ENCODE measurements at regions not wholly inside any gene's neighbourhood (a gene's known extent, or its start where the extent isn't known, plus 50 kb on each side); places are given as distances from the start of the nearest gene placed in this dataset.

- CTCF ChIA-PET = no interaction called here
These were observed 169.3 kb downstream of the ANKRD30B start for GRCh38 chr18:14917311-14917710.

GRCh38 chr18:14919666-14920065, 171.7 kb downstream of the ANKRD30B start:
- H3K4me3 Mint-ChIP-seq (ENCODE audit: low read depth, unreplicated experiment) = no peak overlapping the region
- H3K27ac Mint-ChIP-seq (ENCODE audit: unreplicated experiment) = no peak overlapping the region
- H3K4me1 Mint-ChIP-seq (ENCODE audit: low read depth, unreplicated experiment) = peaks cover 24% of the 10 kb centered on the region
- no peaks in the 10 kb centered on the region for H3K27me3 Mint-ChIP-seq (ENCODE audit: unreplicated experiment)
- CTCF ChIA-PET = interaction anchor here (0.7 kb wide), 1 partner anchor 27 kb away, joined by 3 read pairs; no protein-coding TSS in a partner anchor
- TF ChIP-seq CTCF (IDR thresholded peaks at IDR 0.05; ENCODE audit: unreplicated experiment) = no peak
- BruUV-seq (replicated peaks) = no TSS peak
- no peak for DNase-seq
- H3K36me3 Mint-ChIP-seq (ENCODE audit: insufficient read depth, unreplicated experiment) = no peaks in the 10 kb centered on the region
- peaks cover 15% of the 10 kb centered on the region for H3K9me3 Mint-ChIP-seq (ENCODE audit: low read depth, unreplicated experiment)
- intact Hi-C loops (cut with micrococcal nuclease; ENCODE audit: unreplicated experiment) = no loop called here

More at GRCh38 chr18:14917311-14917710, 169.3 kb downstream of the ANKRD30B start:
- Mint-ChIP-seq H3K4me3 (ENCODE audit: low read depth, unreplicated experiment) (no peak overlapping the region), H3K27me3 (ENCODE audit: unreplicated experiment) (no peaks in the 10 kb centered on the region), H3K27ac (ENCODE audit: unreplicated experiment) (no peak overlapping the region), H3K9me3 (ENCODE audit: low read depth, unreplicated experiment) (peaks cover 15% of the 10 kb centered on the region), H3K4me1 (ENCODE audit: low read depth, unreplicated experiment) (peaks cover 32% of the 10 kb centered on the region), H3K36me3 (ENCODE audit: insufficient read depth, unreplicated experiment) (no peaks in the 10 kb centered on the region)
- intact Hi-C loops (cut with micrococcal nuclease; ENCODE audit: unreplicated experiment) = no loop called here
- DNase-seq = no peak
- TF ChIP-seq CTCF (IDR thresholded peaks at IDR 0.05; ENCODE audit: unreplicated experiment) = no peak
- BruUV-seq (replicated peaks) = no TSS peak

GRCh38 chr18:14921031-14921430, 173.1 kb downstream of the ANKRD30B start:
- Mint-ChIP-seq H3K9me3 (ENCODE audit: low read depth, unreplicated experiment) (peaks cover 13% of the 10 kb centered on the region), H3K36me3 (ENCODE audit: insufficient read depth, unreplicated experiment) (no peaks in the 10 kb centered on the region), H3K4me1 (ENCODE audit: low read depth, unreplicated experiment) (peaks cover 26% of the 10 kb centered on the region), H3K27ac (ENCODE audit: unreplicated experiment) (no peak overlapping the region), H3K4me3 (ENCODE audit: low read depth, unreplicated experiment) (no peak overlapping the region), H3K27me3 (ENCODE audit: unreplicated experiment) (no peaks in the 10 kb centered on the region)
- CTCF ChIA-PET = no interaction called here
- intact Hi-C loops (cut with micrococcal nuclease; ENCODE audit: unreplicated experiment) = no loop called here
- no peak for DNase-seq
- BruUV-seq (replicated peaks) = no TSS peak
- no peak for TF ChIP-seq CTCF (IDR thresholded peaks at IDR 0.05; ENCODE audit: unreplicated experiment)

GRCh38 chr18:14921547-14921946, 173.6 kb downstream of the ANKRD30B start:
- no peaks in the 10 kb centered on the region for H3K27me3 Mint-ChIP-seq (ENCODE audit: unreplicated experiment)
- peaks cover 26% of the 10 kb centered on the region for H3K4me1 Mint-ChIP-seq (ENCODE audit: low read depth, unreplicated experiment)
- no TSS peak for BruUV-seq (replicated peaks)
- H3K9me3 Mint-ChIP-seq (ENCODE audit: low read depth, unreplicated experiment) = peaks cover 13% of the 10 kb centered on the region
- intact Hi-C loops (cut with micrococcal nuclease; ENCODE audit: unreplicated experiment) = no loop called here
- no peak overlapping the region for H3K27ac Mint-ChIP-seq (ENCODE audit: unreplicated experiment)
- no peaks in the 10 kb centered on the region for H3K36me3 Mint-ChIP-seq (ENCODE audit: insufficient read depth, unreplicated experiment)
- TF ChIP-seq CTCF (IDR thresholded peaks at IDR 0.05; ENCODE audit: unreplicated experiment) = no peak
- CTCF ChIA-PET = no interaction called here
- no peak overlapping the region for H3K4me3 Mint-ChIP-seq (ENCODE audit: low read depth, unreplicated experiment)
- no peak for DNase-seq
